ENCODE measurements at regions not wholly inside any gene's neighbourhood (a gene's known extent, or its start where the extent isn't known, plus 50 kb on each side); places are given as distances from the start of the nearest gene placed in this dataset.

GRCh38 chr3:145864336-145864735 lies 296.6 kb downstream of the PLOD2 start:
- no peak for TF ChIP-seq CTCF (conservative IDR thresholded peaks at IDR 0.05 in 1 of 2, IDR thresholded peaks at IDR 0.05 in 1 of 2; ENCODE audit: extremely low read depth in 1 of 2, insufficient read depth in 1 of 2, low read depth in 1 of 2, low read length in 2 of 2)
- no peak for TF ChIP-seq EZH2 (IDR thresholded peaks at IDR 0.05; ENCODE audit: borderline replicate concordance, low read length)
